ENCODE measurements at regions not wholly inside any gene's neighbourhood (a gene's known extent, or its start where the extent isn't known, plus 50 kb on each side); places are given as distances from the start of the nearest gene placed in this dataset.

DNA sequence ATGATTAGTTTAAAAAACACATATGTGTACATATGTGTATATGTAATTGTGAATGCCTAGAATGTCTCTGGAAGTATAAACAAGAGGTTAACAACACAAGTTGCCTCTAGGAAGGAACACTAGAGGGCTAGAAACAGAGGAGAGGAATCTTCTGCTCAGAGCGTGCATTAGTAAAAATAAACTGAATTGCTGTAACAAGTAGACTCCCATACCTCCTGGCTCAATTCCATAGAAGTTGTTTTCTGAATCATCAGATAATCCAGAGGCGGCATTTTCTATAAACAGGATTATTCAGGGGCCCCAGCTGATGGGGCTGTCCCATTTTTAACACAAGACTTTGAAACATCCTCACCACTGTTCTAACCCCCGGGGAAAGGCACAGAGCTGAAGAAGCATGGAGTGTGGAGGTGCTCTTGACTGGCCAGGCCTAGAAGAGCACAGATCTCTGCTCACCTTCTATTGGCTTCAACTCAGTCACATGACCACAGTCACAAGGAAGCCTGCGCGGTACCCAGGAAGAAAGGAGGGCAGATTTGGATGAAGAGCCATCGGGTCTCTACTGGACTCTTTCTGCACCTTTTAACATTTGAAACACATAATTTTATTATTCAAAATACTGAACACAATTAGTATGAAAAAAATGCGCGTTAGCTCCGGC lies 145.7 kb downstream of the TLE3 start:
- Histone ChIP-seq H3K4me1 (no peaks in the 10 kb centered on the region), H3K4me3 (ENCODE audit: low read depth, low read length) (no peak overlapping the region), H3K36me3 (no peaks in the 10 kb centered on the region), H3K27me3 (no peaks in the 10 kb centered on the region), H3K9me3 (no peaks in the 10 kb centered on the region)
- TF ChIP-seq, protein P1, sequence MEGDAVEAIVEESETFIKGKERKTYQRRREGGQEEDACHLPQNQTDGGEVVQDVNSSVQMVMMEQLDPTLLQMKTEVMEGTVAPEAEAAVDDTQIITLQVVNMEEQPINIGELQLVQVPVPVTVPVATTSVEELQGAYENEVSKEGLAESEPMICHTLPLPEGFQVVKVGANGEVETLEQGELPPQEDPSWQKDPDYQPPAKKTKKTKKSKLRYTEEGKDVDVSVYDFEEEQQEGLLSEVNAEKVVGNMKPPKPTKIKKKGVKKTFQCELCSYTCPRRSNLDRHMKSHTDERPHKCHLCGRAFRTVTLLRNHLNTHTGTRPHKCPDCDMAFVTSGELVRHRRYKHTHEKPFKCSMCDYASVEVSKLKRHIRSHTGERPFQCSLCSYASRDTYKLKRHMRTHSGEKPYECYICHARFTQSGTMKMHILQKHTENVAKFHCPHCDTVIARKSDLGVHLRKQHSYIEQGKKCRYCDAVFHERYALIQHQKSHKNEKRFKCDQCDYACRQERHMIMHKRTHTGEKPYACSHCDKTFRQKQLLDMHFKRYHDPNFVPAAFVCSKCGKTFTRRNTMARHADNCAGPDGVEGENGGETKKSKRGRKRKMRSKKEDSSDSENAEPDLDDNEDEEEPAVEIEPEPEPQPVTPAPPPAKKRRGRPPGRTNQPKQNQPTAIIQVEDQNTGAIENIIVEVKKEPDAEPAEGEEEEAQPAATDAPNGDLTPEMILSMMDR (IDR thresholded peaks at IDR 0.05; ENCODE audit: low read depth, low read length) = no peak
- no peak for DNase-seq

DNA sequence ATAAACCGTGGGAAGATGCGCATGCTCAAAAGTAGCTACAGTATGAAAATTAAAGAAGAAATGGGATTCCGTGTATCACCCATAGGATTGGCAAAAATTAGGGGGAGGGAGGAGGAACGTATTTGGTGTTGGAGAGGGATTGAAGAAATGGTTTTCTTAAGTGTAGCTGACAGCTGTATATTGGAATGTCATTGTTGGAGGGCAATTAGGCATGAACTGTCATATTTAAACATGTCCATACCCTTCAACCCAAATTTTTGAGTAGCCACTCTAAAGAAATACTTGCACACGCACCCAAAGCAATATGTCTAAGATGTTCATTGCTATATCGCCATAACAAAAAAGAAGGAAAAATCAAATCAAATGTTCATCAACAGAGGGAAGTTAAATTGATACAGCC lies 144.7 kb downstream of the TLE3 start:
- Histone ChIP-seq H3K4me1 (no peaks in the 10 kb centered on the region), H3K4me3 (ENCODE audit: low read depth, low read length) (no peak overlapping the region), H3K27me3 (no peaks in the 10 kb centered on the region), H3K9me3 (no peaks in the 10 kb centered on the region), H3K36me3 (no peaks in the 10 kb centered on the region)
- no peak for DNase-seq
- TF ChIP-seq, protein P1 (IDR thresholded peaks at IDR 0.05; ENCODE audit: low read depth, low read length) = no peak

DNA sequence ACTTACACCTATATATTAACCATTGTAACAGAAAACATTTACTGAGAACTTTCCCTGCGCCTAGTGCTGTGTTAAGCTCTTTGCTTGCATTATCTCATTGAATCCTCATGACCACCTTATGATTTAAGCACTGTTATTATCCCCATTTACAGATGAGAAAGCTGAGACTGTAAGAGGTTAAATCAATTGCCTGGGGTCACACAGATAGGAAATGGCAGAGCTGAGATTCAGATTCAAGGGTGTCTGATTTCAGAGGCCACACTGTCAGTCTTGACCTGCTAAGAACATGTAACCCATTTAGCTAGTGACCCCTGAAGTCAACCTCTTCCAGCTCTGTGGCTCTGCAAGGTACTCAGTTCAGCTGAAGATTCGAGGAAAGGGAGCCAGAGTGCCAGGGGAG lies 143.9 kb downstream of the TLE3 start:
- no peak for DNase-seq
- TF ChIP-seq, protein P1 (IDR thresholded peaks at IDR 0.05; ENCODE audit: low read depth, low read length) = no peak
- Histone ChIP-seq H3K4me1 (no peaks in the 10 kb centered on the region), H3K27me3 (no peaks in the 10 kb centered on the region), H3K9me3 (no peaks in the 10 kb centered on the region), H3K4me3 (ENCODE audit: low read depth, low read length) (no peak overlapping the region), H3K36me3 (no peaks in the 10 kb centered on the region)

DNA sequence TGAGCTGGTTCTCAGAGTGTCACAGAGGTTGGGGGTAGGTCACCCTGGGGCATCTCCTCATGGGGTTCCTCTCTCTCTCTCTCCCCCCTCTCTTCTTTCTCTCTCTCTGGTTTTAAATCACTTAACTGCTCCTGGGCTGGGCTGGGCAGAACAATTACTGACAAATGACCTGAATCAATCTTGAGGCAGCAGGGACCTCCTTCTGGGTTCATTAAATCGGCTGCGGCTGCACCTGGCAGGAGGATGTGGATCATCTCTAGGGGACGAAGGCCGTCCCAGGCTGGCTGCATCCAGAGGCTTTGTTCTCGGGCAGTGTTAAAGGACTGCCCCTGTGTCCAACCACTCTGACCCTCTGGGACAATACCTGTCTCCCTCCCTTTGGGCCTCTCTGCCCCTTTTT lies 143.1 kb downstream of the TLE3 start:
- H3K4me1 ChIP-seq = no peaks in the 10 kb centered on the region
- no peaks in the 10 kb centered on the region for H3K36me3 ChIP-seq
- TF ChIP-seq, protein P1 (IDR thresholded peaks at IDR 0.05; ENCODE audit: low read depth, low read length) = no peak
- no peaks in the 10 kb centered on the region for H3K9me3 ChIP-seq
- H3K4me3 ChIP-seq (ENCODE audit: low read depth, low read length) = no peak overlapping the region
- DNase-seq = no peak
- H3K27me3 ChIP-seq = no peaks in the 10 kb centered on the region

DNA sequence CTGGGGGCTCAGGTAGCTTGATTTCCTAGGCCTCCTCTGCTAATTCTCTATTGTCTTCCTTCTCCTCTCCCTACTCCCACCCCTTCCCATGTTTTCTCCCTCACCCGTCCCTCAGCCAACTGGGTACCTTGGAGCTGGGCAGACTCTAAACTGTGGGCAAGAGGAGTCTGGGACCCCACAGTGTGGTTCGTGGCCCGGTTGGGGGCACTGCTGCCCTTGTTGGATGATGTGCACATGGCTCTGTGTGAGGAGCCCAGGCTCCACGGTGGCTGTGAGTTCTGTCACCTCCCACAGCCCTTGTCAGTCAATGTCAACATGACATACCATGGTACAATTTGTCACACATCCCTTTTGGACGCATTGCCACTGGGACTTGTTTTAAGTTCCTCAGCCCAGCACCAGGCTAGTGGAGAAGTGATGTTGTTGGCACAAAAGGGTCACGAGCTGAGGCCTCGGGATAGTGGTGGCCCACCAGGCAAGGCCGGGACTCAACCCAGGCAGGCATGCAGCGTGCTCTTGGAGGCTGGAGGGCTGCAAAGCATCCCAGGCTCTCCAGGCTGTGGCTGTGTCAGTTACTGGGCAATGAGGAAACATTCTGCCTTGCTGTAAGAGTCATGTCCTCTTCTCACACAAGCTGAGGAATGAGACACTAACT lies 142.3 kb downstream of the TLE3 start:
- no peaks in the 10 kb centered on the region for H3K4me1 ChIP-seq
- TF ChIP-seq, protein P1 (IDR thresholded peaks at IDR 0.05; ENCODE audit: low read depth, low read length) = no peak
- H3K27me3 ChIP-seq = no peaks in the 10 kb centered on the region
- no peak for DNase-seq
- H3K36me3 ChIP-seq = no peaks in the 10 kb centered on the region
- no peak overlapping the region for H3K4me3 ChIP-seq (ENCODE audit: low read depth, low read length)
- H3K9me3 ChIP-seq = no peaks in the 10 kb centered on the region

DNA sequence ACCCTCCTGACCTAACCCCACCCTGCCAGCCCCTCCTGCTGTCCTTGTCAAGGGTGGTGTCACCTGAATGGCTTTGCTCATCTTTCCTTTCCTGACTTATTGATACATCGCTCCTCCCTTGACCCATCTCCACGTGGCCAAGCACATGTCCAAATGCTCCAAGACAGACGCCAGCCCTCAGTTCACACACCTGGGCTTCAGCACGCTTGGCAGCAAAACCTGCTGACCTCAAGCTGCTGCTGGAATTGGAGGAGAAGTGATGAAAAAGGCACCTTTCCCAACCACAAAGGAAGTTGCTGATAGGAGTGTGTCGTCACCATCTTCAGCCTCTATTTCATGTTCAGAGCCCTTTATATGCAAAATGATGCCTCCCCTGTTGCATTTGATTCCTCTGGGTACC lies 141.3 kb downstream of the TLE3 start:
- no peak for DNase-seq
- Histone ChIP-seq H3K4me1 (no peaks in the 10 kb centered on the region), H3K27me3 (no peaks in the 10 kb centered on the region), H3K4me3 (ENCODE audit: low read depth, low read length) (no peak overlapping the region), H3K9me3 (no peaks in the 10 kb centered on the region), H3K36me3 (no peaks in the 10 kb centered on the region)
- TF ChIP-seq, protein P1 (IDR thresholded peaks at IDR 0.05; ENCODE audit: low read depth, low read length) = no peak

Data from BE2C (cell line).